ENCODE measurements at regions not wholly inside any gene's neighbourhood (a gene's known extent, or its start where the extent isn't known, plus 50 kb on each side); places are given as distances from the start of the nearest gene placed in this dataset.

DNA sequence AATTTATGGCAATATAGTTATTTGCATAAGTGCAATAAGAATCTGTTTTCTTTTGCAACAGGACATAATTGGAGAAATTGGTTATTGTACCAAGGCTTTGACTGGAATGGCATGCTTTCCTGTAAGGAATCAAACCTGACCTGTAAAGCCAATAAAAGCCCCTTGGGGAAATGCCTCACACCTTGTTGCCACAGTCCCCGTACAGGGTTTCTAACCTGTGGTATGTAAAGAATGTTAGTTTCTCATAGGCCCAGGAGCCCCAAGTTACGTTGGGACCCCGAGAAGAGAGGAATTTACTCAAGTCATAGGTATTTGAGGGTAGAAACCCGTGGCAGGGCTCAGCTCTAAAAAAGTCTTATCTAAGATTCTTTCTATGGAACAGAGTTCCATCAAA lies 441.4 kb downstream of the IGSF11 start:
- no peak for DNase-seq (ENCODE audit: extremely low read depth in 1 of 4, low spot score in 3 of 4)
- intact Hi-C loops (cut with micrococcal nuclease) (no loop called here), in situ Hi-C loops (cut with MboI) (no loop called here)
- ATAC-seq, result no peak
- Histone ChIP-seq H3K4me3 (no peak overlapping the region), H3K9ac (ENCODE audit: insufficient read depth in 1 of 2, low read depth in 2 of 2, low read length in 2 of 2) (no peak overlapping the region), H3K27me3 (ENCODE audit: control insufficient read depth in 2 of 2, insufficient read depth in 2 of 2, low read length in 2 of 2) (no peaks in the 10 kb centered on the region), H2AFZ (ENCODE audit: low read depth, low read length) (no peak overlapping the region), H3K27ac (ENCODE audit: extremely low read depth, low read depth, low read length) (no peak overlapping the region), H3K36me3 (ENCODE audit: control insufficient read depth, insufficient read depth, low read length) (no peaks in the 10 kb centered on the region), H3K9me3 (replicated peaks; ENCODE audit: control insufficient read depth, insufficient read depth, low read depth, low read length) (no peaks in the 10 kb centered on the region), H3K4me1 (replicated peaks in 1 of 2; ENCODE audit: control insufficient read depth in 2 of 2, insufficient read depth in 2 of 2, low read length in 2 of 2) (no peaks in the 10 kb centered on the region), H3K79me2 (ENCODE audit: control insufficient read depth, insufficient read depth, low read length) (no peaks in the 10 kb centered on the region), H3K4me2 (ENCODE audit: insufficient read depth, low read length) (no peak overlapping the region), H4K20me1 (replicated peaks; ENCODE audit: control insufficient read depth, insufficient read depth, low read length) (no peaks in the 10 kb centered on the region), H3K9me1 (ENCODE audit: control insufficient read depth, insufficient read depth, low read length) (no peaks in the 10 kb centered on the region)
- WGBS (ENCODE audit: insufficient coverage, low coverage, missing lambda C conversion rate), result 5% methylated on average over 4 of the region's 4 CpGs
- no peak for FAIRE-seq
- TF ChIP-seq XRCC3 (IDR thresholded peaks at IDR 0.05) (no peak), RNF2 (IDR thresholded peaks at IDR 0.05) (no peak), CGGBP1 (CRISPR knock-in tag; IDR thresholded peaks at IDR 0.05) (no peak), NCOA2 (IDR thresholded peaks at IDR 0.05; ENCODE audit: partially characterized antibody in 2 of 2) (no peak), BACH1 (tag; IDR thresholded peaks at IDR 0.05) (no peak)
- TF ChIP-seq, protein P1, sequence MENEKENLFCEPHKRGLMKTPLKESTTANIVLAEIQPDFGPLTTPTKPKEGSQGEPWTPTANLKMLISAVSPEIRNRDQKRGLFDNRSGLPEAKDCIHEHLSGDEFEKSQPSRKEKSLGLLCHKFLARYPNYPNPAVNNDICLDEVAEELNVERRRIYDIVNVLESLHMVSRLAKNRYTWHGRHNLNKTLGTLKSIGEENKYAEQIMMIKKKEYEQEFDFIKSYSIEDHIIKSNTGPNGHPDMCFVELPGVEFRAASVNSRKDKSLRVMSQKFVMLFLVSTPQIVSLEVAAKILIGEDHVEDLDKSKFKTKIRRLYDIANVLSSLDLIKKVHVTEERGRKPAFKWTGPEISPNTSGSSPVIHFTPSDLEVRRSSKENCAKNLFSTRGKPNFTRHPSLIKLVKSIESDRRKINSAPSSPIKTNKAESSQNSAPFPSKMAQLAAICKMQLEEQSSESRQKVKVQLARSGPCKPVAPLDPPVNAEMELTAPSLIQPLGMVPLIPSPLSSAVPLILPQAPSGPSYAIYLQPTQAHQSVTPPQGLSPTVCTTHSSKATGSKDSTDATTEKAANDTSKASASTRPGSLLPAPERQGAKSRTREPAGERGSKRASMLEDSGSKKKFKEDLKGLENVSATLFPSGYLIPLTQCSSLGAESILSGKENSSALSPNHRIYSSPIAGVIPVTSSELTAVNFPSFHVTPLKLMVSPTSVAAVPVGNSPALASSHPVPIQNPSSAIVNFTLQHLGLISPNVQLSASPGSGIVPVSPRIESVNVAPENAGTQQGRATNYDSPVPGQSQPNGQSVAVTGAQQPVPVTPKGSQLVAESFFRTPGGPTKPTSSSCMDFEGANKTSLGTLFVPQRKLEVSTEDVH (IDR thresholded peaks at IDR 0.05; ENCODE audit: low read depth, partially characterized antibody), result no peak
- ChIA-PET POLR2A (no interaction called here), CTCF (ENCODE audit: low intra/inter-chr PET ratio) (no interaction called here)
- BruUV-seq (replicated peaks), result no TSS peak

Data from K562 (cell line).